ENCODE measurements at regions not wholly inside any gene's neighbourhood (a gene's known extent, or its start where the extent isn't known, plus 50 kb on each side); places are given as distances from the start of the nearest gene placed in this dataset.

DNA sequence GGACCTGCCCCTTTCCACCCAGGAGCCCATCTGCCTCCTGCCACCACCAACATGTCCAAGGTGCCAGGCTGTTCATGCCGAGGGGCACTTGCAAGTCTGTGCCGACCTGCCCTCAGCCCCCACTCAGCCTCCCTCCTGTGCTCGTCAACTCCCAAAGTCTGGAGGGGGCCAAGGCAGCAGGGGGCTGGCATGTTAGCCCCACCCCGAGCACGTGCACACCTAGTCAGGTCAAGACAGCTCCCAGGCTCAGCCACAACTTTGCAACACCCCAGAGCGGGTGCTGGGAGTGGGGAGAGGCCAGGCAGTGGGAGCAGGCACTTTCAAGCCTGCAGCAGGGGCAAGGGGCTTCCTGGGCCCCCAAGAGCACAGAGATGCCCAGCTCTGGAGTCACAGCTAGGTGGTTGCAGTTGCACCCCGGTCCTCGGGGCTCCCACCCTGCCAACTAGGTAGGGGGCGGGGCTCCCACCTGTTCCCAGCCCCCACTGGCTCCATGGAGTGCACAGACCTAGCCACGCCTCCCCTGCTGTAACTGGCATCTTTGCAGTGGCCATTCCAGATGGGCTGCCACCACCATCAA lies 272.5 kb downstream of the CETN3 start:
- no peak for DNase-seq (ENCODE audit: low read depth in 4 of 4, low spot score in 3 of 4)

DNA sequence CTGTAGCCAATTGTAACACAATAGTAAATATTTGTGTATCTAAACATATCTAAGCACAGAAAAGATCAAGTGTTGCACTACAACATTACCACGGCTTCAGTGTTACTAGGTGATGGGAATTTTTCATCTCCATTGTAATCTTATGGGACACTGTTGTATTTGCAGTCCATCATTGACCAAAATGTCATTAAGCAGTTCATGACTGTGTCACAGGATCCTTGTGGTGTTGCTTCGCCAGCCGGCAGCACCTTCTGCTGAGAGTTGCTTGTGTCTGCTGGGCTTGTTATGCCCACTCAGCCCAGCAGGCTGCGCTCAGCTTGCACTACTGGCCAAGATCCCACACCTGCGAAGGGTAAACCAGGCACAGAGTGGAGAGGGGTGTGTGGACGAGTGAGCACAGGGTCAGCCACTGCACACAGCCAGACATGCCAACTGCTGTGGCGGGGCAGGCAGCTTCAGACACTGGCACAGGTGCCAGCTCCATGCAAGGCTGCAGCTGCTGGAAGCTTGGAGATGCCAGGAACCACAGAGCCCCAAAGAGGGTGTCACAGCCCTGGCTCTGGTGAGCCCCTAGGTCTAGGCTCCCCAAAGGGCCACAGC lies 273.7 kb downstream of the CETN3 start:
- no peak for DNase-seq (ENCODE audit: low read depth in 4 of 4, low spot score in 3 of 4)

DNA sequence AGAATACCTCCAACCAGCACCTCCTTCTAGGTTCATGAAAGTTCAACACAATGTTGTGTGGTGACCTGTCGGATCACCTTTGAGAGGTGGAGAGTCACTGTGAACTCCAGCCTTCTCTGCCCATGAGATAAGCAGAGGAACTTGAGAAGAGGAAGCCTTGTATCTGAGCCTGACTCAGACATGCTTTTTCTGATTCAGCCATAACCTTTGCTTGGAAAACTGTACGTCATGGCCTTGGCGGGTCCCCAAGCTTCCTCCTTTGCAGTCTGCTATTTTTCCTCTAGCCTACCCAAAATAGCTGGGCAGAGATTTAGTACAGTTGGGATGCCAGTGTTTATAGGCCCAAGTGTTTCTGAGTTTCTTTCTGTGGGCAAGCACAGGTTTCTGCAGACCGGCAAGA lies 274.7 kb downstream of the CETN3 start:
- no peak for DNase-seq (ENCODE audit: low read depth in 4 of 4, low spot score in 3 of 4)

DNA sequence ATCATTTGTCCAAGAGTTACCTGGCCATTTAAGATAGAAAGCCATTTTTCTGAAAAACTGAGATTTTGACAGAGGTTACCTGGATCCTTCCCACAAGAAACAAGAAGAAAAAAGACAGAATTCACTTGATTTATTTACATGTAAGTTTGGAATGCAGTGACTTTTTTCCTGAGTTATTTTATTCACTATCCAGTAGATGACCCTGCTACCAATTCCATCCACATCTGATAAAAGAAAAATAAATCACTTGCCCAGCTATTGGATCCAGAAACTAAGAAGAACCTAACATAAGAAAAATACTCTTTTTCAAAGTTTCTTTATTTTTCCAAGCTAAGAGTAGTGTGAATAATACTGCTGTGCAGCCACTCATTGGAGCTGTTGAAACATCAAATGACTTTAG lies 275.2 kb downstream of the CETN3 start:
- DNase-seq (ENCODE audit: low read depth in 4 of 4, low spot score in 3 of 4): no peak

DNA sequence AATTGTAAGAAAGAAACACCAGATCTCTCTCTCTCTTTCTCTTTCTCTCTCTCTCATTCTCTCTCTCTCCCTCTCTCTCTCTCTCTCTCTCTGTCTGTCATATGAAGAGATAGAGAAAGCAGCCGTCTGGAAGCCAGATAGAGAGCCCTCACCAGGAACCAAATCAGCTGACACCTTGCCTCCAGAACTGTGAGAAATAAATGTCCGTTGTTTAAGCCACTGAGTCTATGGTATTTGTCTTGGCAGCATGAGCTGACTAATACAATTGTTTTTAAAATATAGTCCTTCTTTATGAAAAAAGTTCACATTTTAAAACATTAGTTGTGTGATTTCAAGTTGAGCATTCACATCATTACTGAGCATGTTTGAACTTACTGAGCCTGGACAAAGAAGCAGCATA lies 275.6 kb downstream of the CETN3 start:
- DNase-seq (ENCODE audit: low read depth in 4 of 4, low spot score in 3 of 4): no peak

DNA sequence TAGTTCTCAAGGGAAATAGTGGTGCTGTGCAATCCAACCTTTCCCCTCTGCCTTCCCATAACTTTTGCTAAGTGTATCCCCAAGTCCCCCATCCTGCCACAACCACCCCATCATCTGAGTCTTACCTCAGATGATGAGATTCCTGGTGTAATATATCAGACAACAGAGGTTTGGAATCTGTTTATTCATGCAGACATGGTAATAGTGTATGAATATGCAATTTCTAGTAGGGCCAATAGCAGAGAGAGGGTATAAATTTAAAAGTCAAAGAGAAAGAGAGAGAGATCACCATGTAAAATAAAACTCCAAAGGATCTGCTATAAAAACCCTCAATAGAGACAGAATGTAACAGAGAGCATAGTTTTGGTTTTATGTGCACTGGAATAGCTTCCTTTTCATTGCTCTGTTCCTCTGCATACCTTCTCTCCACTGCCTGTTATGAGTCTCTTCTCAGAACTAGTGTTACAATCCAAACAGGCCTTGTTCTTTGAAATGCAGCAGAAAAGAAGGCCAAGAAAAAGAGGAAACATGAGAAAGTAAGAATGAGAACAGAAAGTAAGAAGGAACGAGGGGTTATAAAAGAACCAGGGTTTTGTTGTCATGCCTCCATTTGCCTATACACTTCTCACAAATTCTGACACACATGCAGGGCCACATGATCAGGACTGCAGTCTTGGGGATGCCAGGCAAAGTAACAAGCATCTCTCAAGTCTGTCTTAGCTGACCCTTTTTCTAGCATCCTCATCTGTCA lies 278.0 kb downstream of the CETN3 start:
- DNase-seq (ENCODE audit: low read depth in 4 of 4, low spot score in 3 of 4): no peak

DNA sequence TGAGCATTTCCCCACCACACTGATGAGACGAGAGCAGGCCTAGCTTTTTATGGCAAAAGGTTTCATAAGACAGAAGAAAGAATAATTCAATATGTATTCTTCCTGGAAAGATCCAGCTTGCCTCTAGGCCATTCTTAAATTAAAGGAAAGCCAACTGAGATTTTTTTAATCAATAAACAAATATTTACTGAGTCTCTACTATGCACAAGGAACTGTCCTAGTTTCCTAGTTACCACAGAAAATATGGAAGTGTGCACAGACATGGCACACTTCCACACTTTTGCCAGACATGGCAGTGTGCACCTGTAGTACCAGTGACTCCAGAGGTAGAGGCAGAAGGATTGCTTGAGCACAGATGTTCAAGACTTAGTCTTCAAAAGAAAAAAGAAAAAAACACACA lies 281.0 kb downstream of the CETN3 start:
- no peak for DNase-seq (ENCODE audit: low read depth in 4 of 4, low spot score in 3 of 4)

DNA sequence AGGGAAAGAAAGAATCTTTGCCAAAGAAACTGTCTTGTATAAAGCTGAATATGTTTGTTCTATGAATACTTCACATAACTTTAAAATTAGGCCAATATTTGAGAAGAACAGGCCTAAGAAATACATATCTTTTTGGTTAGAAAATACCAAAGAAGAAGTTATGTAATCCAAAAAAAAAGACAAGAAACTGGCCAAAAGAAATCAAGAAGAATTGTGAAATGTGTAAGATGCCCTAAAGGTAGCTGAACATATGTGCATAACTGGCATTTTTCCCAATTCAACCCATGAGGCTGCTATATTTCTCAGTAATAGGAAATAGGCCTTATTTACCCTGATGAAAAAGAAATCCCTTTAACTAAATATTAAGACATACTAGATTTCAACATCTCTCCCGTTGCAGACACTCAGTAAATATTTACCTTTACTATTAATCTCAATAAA lies 290.0 kb downstream of the CETN3 start:
- no peak for DNase-seq (ENCODE audit: low read depth in 4 of 4, low spot score in 3 of 4)

DNA sequence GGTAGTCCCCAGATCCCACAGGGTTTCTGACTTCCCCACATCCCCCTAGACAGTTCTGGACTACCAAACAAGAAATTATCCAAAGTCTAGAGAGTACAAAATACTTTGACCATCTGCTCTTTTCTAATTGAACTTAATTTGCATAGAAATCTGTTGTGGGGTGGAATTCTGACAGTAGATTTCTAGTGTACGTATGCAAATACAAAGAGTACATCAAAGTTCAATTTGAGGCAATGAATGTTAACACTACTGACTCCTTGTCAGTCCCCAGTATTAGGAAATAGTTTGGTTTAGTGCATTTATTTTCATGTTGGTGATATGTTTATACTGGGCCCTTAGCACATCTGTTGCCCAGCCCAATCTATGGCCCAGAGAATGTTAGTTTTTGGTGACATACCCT lies 292.6 kb downstream of the CETN3 start:
- no peak for DNase-seq (ENCODE audit: low read depth in 4 of 4, low spot score in 3 of 4)

DNA sequence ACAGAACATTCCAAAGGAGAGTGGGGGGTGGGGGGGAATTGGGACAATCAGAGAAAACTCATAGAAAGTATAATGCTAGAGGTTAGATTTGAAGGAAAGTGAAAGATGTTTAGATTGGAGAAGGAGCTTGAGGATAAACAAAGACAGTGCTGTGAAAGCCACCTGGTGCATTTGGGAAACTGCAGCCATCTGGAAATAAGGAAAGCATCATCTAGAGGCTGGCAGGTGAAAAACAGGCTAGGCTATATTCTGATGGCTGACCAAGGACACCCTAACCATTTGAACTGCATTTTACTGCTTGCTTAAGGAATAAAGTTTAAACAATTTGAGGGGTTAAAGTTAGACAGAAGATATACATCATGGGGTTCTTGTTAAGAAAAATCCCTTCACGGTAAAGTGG lies 296.4 kb downstream of the CETN3 start:
- no peak for DNase-seq (ENCODE audit: low read depth in 4 of 4, low spot score in 3 of 4)

DNA sequence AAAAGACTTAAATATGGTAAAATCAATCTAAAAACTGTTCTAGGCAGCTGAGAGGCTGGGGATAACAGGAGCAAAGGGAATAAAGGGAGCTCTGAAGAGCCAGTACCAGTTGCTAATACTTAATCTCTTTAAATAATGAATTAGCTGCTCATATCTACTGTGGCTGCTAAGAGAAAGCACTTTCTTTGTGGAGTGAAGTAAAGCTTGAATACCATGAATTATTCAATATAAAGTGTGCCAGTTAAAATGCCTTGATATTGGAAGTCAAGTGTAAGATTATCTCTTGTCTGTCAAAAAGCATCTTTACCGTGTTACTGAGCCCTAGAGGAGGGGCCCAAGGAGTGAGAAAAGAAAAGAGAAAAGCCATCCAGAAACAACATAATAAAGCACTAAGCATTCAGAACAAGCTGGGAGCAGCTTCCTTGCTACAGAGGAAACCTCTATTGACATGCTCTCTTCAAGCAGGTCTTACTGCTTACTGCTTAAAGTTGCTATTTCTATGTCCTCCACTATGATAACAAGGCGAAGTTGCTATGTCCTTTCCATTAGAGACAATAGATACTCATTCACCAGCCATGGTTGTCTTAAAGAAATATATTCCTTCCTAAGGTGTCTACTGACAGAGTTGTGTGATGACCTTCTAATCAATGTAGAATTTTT lies 297.4 kb downstream of the CETN3 start:
- no peak for DNase-seq (ENCODE audit: low read depth in 4 of 4, low spot score in 3 of 4)

DNA sequence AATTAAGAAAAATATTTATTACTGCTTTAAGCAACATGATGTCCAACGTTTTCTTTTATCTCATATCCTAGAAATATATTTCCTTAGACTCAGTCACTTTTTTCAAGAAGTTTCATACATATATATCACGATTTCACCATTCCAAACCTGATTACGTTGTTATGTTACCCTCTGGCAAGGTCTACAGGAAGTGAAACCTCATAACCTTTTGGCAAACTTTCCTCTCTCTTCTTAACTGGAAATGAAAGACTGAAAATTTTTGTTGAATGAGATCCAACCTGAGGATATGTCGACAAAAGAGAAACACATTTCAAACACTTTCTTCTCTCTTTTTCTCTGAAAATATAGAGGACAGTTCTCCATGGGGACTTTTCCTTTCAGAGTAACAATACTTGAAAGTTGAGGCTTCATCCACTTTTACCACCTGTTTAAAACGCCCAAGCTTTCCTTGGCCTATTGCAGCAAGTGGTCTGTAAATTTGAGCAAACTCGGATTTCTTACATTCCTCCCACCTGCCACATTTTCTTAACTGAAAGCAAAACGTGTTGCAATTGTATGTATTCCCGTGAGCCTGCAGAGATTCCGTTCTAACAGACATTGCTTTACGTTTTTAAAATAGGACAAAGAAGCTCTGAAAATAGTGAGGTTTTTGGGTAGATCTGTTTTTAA lies 298.1 kb downstream of the CETN3 start:
- no peak for DNase-seq (ENCODE audit: low read depth in 4 of 4, low spot score in 3 of 4)

DNA sequence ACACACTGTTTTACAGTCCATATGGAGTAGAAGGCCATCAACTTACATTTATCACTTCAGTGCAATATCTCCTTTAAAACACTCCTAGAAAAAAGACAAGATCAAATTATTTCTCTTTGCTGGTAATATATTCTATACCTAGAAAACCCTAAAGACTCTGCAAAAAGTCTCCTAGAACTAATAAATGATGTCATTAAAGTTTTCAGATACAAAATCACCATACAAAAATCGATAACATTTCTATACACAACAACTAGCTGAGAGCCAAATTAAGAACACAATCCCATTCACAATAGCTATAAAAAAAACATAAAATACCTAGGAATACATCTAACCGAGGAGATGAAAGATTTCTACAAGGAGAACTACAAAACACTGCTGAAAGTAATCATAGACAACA lies 300.3 kb downstream of the CETN3 start:
- DNase-seq (ENCODE audit: low read depth in 4 of 4, low spot score in 3 of 4): no peak

DNA sequence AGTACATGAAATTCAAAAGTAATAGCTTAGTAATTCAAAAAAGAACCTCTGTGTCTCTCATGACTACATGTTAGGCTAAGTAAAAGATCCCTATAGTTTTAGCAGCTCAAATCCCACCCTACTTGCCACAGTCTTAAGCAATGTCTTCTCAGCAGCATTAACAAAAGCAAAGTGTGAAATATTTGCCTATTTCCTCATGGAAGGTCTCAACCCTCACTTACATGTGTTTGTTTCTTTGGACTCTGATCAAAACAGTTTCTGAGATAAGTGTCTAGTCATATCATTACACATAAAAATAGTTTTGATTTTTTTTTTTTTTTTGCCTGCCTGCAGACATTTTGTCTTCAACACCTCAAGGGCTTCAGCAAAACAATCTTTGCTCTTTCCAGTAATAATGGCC lies 310.5 kb downstream of the CETN3 start:
- no peak for DNase-seq (ENCODE audit: low read depth in 4 of 4, low spot score in 3 of 4)

DNA sequence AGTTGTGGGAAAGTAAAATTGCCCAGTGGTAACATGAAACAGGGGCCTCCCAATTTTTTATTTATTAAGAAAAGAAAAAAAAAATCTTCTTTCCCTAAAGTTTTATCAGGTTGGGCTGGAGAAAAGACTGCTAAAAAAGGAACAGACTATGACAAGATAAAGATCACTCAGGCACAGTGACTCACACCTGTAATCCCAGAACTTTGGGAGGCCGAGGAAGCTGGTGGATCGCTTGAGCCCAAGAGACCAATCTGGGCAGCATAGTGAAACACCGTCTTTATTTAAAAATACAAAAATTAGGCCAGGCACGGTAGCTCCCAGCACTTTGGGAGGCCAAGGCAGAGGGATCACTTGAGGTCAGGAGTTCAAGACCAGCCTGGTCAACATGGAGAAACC lies 312.5 kb downstream of the CETN3 start:
- DNase-seq (ENCODE audit: low read depth in 4 of 4, low spot score in 3 of 4): no peak

DNA sequence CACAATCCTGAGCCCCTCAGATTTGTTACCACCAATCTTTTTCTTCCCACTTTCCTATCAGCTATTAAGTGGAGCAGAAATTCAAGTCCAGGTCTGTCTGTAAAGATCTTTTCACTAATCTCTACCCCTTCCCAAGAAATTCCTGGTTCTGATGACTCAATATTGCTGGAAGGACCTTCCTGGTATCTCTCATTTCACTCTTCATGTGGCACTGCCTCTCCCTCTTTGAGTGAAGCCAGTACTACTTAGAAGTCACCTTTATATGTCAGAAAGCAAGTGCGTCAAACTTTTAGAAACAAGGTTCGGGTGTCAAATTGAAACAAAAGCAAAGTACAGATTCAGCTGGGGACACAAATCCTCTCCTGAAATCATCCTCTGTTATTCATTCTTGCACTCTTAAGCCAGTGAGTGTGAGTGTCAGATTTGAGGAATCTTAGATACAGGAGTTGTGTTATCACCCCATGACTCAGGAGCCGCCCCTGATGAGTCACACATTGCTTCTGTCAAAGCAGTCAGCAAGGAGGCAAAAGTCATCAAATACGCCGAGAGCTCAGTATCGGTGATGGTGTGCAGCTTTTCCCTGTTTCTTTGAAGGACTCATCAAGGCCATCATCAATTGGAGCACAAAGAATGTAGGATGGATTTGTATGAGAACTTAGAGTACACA lies 313.0 kb downstream of the CETN3 start:
- DNase-seq (ENCODE audit: low read depth in 4 of 4, low spot score in 3 of 4): no peak

DNA sequence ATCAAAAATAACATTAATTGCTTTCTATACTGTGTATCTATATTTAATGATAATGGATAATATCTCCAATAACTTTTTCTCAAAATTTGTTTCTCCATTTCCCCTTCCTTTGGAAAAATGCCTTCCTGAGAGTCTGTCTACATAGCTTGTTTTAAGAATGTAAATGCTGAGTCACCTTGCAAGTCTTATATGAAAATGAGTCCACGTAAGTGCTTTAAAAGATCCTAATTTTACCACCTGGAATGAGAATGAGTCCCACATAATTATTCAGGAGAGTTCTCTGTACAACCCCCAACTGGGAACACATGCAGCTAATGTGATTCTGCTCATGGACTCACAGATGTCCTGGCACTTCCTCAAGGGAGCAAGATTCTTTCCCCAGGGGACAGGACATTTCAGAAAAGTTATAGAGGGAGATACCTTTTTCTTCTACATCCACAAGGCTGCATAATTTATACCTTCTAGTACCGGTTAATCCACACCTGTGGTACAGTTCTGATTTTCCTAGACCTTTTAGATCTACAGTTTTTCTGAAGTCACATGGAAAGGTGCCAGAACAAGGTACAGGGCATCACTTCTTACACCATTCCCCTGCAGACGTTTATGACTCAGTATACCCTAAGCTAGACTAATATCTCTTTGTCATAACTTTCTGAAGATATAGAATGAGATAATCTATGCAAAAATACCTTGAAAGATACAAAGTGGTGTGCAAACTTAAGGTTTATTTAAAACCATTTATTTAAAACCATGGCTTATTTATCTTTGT lies 314.1 kb downstream of the CETN3 start:
- no peak for DNase-seq (ENCODE audit: low read depth in 4 of 4, low spot score in 3 of 4)

DNA sequence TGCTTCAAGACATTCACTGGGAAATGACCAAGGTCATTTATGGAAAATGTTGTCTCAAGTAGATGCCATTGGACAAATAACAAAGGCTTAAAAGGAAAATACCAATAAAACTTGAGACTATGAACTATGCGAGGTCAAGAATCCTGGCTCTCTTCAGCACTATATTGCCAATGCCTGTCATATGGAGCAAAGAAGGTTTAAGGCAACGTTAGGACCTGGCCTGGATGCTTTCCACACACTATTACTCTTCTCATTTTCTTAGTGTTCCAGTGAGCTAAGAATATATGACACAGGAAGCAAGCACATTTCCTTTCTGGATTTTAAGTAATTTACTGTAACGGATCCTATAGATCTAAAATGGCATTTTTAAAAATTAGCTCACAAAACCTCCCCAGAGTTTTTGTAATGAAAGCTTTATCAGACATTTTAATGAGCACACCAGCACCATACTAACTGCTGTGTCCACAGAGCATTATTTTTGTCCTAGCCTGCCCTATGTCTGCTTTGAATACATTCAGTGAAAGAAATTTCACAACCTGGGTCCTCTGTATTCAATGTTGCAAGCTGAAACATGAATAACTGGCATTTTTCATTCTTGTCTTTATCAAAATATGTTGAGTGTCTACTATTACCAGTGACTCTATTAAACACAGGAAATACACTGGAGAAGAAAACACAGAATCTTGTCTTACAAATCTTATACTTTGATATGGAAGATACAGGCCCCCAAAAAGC lies 315.6 kb downstream of the CETN3 start:
- DNase-seq (ENCODE audit: low read depth in 4 of 4, low spot score in 3 of 4): peak in 2 of 4 donors; percentile 4 to 29

DNA sequence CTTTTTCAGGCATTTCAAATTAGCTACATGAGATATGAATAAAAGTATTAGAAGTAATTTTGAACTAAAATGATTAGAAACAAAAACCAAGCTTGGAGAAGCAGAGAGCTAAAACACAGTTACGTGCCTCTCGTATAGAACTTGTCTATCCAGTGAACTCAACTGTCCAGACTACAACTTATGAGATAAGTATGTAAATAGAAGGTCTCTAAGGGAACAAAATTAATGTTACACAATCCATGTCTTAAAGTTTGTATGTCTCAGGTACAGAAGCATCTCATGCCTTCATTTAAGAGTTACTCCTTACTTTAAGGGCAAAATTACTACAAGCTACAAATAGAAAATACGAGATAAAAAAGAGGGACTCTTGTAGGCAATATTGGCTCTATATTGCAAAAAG lies 316.8 kb downstream of the CETN3 start:
- no peak for DNase-seq (ENCODE audit: low read depth in 4 of 4, low spot score in 3 of 4)
